ENCODE measurements at regions not wholly inside any gene's neighbourhood (a gene's known extent, or its start where the extent isn't known, plus 50 kb on each side); places are given as distances from the start of the nearest gene placed in this dataset.

- TF ChIP-seq, protein P1, sequence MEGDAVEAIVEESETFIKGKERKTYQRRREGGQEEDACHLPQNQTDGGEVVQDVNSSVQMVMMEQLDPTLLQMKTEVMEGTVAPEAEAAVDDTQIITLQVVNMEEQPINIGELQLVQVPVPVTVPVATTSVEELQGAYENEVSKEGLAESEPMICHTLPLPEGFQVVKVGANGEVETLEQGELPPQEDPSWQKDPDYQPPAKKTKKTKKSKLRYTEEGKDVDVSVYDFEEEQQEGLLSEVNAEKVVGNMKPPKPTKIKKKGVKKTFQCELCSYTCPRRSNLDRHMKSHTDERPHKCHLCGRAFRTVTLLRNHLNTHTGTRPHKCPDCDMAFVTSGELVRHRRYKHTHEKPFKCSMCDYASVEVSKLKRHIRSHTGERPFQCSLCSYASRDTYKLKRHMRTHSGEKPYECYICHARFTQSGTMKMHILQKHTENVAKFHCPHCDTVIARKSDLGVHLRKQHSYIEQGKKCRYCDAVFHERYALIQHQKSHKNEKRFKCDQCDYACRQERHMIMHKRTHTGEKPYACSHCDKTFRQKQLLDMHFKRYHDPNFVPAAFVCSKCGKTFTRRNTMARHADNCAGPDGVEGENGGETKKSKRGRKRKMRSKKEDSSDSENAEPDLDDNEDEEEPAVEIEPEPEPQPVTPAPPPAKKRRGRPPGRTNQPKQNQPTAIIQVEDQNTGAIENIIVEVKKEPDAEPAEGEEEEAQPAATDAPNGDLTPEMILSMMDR (IDR thresholded peaks at IDR 0.05; ENCODE audit: low read depth, low read length): no peak
- TF ChIP-seq POLR2A (IDR thresholded peaks at IDR 0.05; ENCODE audit: extremely low read depth, insufficient read length): no peak
These were observed 471.1 kb downstream of the CCDC85A start for GRCh38 chr2:56654936-56655335.

Measured in NB4 (cell line).